Inferior parietal cortex (tissue), 1 donor: ENCODE measurements at regions not wholly inside any gene's neighbourhood (a gene's known extent, or its start where the extent isn't known, plus 50 kb on each side); places are given as distances from the start of the nearest gene placed in this dataset.

Experiments
- DNase-seq: peaks from one replicate; pipeline ENCODE4 v3.0.0-alpha.2; 2016; ENCODE audit errors: extremely low spot score

DNA sequence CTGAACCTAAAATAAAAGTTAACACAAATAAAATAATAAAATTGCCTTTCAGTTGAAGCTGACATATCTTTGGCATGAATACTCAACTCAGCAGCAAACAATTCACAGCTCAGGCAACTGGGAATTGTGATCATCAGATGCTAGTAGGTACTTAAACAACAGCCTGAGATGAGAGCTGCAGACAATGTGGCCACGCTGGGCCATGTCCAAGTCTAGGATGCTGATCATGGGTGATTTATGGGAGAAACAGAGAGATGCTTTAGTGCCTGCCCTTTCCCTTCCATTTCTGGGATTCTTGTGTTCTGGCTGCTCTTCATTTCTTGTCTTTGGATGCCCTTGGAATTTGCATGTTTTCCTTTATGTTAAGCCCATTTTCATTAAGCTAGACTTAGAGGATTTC lies 212.4 kb upstream of the CWC22 start:
- no peak for DNase-seq

DNA sequence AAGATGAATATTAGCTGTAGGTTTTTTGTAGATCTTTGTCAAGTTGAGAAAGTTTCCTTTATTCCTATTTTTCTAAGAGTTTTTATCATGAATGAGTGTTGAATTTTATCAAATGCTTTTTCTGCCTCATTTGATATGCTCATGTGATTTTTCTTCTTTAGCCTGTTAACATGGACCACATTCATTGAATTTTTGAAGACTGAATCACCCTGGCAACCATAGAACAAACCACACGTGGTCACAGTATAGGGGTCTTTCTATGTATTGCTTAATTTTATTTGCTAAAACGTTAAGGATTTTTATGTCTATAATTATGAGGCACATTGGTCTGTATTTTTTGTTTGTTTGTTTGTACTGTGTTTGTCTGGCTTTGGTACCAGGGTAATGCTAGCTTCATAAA lies 201.7 kb upstream of the CWC22 start:
- no peak for DNase-seq

DNA sequence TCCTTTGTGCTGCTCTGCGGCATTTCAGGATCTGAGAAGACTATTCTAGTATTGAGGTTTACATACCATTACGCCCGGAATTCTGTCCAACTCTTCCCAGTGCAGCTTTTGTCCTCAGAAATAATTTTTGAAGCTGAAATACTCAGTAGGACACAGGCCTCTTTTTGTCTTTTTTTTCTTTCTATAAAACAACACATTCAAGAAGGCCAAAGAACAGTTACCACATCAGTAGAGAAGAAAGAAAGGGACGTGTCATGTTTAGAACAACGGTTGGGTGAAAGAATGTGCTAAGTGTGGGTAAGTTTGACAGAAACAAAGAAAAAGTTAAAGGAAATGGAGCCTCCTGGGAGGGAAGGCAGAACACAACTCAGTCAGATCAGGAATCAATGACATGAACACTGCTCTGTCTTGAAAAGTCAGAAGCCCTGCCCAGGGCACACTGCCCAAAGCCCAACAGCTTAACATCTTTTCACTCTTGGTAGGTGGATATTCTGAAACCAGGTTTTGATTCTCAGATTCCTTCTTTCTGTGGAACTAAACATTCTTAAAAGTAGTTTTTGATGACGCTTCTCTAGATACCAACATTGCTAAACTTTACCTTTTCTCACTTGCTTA lies 198.6 kb upstream of the CWC22 start:
- no peak for DNase-seq

DNA sequence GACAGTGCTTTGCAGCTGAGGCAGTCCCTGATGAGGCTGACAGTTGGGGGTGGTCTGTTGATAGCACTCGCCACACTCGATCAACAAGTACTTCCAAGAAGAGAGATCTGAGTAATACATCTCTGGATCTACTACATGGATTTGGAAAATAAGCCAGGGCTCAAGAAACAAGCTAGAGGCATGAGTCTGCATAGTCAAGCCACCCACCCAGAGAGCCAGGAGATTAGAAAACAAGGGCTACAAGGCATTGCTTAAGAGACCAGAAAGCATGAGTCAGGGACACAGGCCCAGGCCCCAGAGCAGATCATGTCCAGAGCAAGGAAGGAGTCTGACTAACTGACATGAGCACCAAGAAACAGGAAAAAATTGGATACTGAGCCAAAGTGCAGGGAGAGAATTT lies 196.9 kb upstream of the CWC22 start:
- no peak for DNase-seq

DNA sequence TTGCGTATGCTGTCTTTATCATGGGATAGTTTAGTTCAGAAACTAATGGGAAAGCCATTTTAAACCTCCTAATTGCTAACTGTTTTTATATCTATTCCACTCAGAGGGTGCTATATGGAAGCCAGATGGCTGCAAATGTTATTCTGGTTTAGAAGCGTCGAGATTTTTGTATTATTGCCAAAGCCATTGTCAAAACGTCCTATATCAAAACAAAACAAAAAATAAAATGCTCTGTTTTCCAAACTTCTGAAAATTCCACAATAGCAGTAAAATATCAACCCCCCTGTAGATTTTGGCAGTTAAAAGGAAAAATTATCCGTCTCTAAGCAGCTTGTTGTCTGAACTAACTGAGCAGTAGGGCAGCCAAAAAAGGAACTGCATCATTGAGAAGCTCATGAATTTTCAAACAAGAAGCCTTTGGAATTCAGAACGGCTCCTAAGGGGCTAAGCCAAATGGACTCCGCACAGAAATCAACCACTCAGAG lies 195.4 kb upstream of the CWC22 start:
- peak; percentile 62 for DNase-seq

DNA sequence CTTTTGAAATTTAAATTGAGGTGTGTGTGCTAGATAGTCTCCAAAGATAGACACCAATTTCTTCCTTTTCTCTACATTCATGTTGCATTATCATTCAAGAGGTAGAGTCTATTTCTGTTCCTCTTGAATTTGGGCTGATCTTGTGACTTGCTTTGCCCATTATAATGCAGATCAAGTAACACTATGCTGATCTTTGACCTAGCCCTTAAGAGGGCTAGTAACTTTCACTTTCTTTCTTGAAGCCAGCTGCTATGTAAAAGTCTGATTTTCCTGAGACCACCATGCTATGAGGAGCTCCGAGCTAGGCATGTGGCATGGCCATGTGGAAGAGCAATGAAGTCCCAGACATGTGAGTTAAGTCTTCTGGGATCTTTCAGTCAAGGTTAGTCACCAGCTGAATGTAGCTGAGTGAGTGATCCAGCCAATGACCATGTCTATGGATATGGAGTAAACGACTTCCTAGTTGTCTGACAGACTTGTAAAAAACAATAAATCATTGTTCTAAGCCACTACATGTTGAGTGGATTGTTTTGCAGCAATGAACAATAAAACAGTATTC lies 189.4 kb upstream of the CWC22 start:
- no peak for DNase-seq

DNA sequence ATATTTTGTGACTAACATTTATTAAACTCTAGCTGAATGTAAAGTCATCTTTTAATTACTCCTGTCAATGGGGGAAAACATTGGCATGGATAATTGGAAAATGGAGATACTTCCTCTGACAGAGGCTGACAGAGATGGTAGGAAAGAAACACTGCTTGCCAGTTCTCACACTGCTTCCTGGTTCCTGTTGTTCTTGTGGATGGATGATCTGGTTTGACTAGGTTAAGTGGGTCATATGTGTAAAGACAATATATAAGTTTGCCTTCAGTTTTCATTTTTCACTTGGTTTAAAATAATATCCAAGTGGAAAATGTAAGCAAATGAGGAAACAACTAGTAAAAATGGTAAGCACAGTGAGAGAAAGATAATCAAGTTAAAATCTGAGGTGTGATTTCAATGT lies 188.8 kb upstream of the CWC22 start:
- DNase-seq: no peak

DNA sequence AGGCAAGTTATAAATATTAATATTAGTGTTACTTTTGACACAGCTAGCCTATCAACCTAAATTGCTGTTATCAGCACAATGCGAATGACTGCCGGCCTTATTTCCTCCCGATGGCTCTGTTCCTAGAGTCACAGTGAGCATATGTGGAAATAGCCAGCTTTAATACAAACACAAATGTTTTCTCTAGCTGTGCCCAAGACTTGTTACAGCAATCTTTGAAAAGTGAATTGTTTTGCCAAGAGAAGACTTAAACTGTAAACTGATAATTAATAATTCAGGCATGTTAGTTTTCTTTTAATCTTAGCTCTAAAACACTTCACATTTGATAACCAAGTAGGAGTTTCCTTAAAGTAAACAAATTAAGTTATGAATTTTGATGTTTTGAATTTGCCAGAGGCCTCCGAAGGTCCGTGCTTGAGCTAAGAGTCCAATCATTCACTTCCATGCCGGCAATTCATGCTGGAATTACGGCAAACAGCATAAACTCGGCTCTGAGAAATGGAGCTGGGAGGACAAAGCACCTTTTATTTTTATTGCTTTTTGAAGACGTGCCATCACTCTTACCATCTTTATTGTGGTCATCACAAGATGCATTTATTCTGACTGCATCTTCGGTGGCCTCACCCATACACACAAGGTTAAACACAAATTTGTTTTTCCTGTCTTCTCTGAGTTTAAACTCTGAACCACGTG lies 184.5 kb upstream of the CWC22 start:
- DNase-seq: no peak

DNA sequence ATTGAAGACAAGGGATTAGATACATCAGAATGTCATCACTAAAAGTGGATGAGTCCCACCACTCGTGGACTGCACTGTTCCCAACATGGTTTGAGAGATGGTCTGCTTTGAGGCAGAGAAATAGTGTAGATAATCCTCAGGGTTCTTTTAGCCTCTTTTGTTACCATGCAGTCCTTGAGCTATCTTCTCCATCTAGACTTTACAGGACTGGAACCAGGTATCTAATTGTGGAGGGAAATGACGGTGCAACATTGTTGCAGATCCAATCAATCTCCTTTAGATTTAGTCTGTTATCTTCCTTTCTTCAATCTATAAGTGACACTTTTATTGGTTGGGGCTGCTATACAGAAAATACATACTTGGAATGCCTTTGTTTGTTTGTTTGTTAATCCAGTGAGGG lies 183.8 kb upstream of the CWC22 start:
- no peak for DNase-seq

DNA sequence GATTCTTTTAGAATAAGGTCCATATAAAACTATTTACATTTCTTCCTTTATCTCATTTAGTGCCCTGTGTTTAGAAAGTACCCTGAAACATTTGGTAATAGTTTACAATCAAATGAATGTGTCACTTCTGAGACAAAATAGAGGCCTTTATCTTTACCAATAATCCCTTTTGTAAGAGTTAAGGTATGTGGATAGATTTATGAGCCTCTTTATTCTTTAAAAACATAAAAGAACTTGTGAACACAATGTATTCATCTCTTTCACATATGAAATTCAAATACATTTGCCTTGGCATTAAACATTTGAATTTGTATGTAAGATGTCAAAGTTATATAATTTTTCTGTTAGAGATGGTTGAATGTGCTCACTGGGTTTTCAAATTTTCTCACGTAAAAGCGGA lies 180.5 kb upstream of the CWC22 start:
- DNase-seq: no peak

DNA sequence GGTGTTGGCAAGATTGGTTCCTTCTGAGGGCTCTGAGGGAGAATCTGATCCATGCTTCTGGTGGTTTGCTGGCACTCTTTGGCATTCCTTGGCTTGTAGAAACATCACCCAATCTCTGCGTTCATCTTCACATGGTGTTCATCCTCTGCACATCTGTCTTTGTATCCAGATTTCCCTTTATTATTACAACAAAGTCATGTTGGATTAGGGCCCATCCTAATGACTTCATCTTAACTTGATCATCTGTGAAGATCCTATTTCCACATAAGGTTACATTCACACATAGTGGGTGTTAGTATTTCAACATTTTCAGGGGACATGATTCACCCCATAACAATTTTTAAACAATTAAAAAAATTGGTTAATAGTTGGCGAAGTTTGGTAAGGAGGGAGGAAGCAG lies 177.4 kb upstream of the CWC22 start:
- DNase-seq: no peak

DNA sequence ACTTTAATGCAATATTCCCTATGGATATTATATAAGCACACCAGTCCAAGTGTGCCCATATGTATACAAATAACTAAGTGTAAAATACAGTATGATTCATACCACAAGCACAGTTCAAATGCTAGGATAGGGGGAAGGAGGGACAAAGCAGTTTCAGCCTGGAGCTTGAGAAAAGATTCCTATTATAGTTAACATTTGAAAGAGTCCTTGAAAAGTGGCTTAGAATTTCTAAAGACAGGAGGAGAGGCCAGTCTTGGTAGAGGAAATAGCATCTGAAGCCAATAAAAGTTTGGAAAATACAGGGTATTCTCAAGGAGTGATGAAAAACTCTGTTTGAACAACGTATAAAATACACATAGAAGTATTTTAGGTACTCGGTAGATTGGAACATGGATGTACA lies 173.4 kb upstream of the CWC22 start:
- DNase-seq: no peak

DNA sequence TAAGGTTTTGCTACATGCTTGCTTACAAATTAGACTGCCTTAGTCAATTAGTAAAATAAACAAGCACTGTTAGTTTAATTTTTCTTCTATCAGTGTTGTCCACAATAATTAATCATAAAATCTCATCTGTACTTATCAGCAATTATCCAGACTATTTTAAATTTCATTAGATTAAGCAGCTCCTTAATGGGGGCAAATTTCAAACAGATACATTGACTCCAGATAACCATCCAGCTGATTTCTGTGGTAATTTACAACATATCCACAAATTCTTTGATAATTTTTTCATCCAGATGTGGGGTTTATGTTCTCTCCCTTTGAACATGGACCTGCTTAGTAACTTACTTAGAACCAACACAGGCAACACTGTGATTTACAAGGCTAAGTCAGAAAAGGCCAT lies 170.4 kb upstream of the CWC22 start:
- no peak for DNase-seq

DNA sequence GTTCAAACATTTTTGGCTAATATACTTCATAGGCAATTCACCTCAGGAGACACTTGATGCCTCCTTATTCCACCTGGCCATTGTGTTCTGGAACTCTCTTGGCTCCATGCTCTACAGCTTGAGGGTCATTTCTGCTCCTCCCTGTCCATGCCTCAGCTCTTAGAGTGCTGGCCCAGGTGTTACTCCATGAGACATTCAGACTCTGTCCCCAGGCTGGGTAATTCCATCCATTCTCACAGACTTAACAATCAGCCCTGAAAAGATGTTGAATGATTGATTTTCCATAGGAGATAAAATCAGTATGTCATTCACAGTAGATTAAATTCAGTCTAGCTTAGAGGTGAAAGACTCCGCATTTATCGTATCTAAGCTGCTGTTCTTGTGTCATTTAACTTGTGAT lies 168.6 kb upstream of the CWC22 start:
- DNase-seq: no peak

DNA sequence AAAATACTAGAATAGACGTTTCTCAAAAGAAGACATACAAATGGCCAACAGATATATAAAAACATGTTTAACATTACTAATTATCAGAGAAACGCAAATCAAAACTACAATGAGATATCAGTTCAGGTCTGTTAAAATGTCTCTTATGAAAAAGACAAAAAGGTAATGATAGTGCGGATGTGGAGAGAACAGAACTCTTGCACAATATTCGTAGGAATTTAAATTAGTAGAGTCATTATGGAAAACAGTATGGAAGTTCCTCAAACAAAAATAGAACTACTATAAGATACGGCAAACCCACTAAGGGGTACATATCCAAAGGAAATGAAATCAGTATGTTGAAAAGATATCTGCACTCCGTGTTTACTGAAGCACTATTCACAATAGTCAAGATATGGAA lies 167.5 kb upstream of the CWC22 start:
- no peak for DNase-seq

DNA sequence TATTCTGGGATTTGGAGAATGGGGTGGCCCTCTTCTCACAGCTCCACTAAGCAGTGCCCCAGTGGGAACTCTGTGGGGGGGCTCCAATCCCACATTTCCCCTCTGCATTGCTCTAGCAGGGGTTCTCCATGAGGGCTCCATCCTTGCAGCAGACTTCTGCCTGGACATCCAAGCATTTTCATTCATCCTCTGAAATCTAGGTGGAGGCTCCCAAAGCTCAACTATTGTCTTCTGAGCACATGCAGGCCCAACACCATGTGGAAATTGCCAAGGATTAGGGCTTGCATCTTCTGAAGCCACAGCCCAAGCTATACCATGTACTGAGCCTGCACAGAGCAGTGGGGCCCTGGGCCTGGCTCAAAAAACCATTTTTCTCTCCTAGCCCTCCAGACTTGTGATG lies 162.4 kb upstream of the CWC22 start:
- no peak for DNase-seq

DNA sequence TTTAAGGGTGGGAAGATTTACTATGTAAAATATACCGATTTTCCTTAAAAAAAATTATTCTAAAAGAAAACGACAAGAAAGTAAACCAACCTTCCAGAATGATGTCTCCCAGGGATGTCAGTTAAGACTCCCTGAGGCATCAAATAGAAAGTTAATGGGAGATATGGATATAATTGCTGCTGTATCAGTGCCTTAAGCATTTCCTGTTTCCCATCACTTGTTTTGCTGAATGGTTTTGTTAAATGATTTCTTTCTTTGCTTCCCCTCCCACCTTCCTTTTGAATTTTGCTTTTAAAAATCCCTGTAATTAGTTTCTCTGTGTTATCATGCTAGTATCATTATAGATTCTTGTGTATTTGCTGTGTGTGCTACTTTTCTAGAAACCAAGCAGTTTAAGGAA lies 154.3 kb upstream of the CWC22 start:
- no peak for DNase-seq

DNA sequence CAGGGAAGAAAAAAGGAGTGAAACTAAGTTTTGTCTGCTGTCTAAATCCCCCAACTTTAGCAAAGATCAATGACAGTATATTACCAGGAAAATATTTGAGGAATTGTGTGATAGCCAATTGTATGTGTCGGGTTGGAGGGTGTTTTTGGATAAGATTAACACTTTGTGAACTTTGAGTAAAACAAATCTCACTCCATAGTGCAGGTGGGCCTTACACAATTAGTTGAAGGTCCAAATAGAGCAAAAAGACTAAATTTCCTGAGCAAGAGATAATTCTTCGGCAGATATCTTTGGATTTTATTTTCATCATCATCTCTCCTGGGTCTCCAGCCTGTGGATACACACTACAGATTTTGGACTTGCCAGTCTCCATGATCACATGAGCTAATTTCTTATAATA lies 152.8 kb upstream of the CWC22 start:
- DNase-seq: no peak

DNA sequence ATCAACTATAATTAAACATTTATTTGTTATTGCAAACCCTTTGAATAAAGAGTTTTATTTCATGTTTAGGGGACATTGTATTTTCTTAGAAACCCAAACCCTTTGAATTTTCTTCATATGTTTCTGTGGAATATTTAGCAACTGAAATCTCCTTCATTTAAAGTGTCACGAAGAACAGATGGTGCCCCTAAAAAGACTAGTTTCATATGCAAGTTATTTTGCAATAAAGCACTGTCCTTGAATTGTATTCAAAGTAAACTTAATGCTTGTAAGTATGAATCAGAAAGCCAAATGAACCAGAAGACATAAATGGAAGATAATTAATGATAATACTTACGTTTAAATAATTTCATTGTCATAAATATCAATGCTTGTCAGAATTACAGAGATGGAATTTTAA lies 151.9 kb upstream of the CWC22 start:
- DNase-seq: peak; percentile 50

DNA sequence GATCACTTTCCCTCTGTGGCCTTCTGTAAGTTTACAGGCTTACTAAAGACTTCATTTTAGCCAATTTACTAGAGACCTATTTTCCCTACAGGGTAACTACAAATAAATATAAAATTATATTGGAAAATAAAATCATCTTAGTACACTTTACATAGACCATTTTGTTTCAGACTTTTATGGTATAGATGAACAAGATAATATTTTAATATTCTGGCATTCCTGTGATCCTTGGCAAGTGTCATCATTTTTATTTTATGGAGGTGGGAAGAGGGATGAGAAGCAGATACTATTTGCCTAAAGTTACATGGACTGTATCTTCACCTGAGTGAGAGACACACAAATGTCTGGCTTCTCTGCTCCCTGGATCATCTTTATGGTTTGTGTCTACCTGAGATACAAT lies 149.6 kb upstream of the CWC22 start:
- DNase-seq: no peak

DNA sequence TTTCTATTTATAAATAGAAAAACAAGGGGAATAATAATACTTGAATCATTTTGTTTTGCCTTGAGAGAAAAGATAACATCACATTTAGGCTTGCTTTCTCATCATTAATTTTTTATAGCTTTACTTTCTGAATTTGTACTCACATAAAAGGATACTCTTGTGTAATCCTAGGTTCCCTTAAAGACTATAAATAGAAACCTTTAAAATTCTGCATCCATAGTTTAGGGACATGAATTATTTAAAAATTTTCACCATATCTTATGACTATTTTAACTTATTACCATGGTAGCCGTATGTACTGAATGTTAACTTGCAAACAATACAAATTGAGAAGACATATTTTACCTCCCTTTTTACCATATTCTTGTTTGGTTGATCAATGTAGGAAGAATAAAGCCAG lies 143.5 kb upstream of the CWC22 start:
- no peak for DNase-seq

DNA sequence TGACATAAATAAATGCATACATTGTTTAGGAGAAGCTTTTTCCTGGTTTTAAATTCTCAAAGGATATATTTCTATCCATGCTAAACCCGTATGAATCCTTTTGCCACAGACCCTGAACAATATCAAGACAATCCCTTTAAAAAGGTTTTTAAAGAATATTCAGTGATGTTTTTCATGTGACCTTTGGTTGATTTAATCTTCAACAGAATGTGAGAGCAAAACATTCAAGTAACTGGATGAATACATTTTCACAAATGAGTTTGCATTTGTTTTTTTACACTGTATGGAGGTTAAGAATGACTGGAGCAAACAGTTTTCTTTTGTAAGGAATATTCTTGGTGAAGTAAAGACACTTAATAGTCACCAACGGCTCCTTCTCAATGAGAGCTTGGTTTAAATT lies 139.4 kb upstream of the CWC22 start:
- no peak for DNase-seq

DNA sequence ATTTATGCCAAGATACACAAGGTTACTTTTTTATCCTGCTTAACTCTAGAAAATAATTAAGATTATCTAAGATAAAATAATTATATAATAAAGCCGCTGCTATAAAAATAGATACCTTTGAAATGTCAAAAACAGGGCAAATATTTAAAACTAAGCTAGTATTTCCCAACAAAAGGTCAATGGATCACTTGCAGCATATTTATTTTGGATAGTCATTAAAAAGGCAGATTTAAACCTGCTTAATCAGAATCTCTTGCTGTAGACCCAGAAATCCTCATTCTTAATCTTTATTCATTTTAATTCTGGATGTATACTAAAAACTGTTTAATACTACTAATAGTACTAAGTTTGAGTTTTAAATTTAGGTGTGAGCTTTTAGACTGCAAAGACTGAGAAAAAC lies 139.0 kb upstream of the CWC22 start:
- DNase-seq: no peak

DNA sequence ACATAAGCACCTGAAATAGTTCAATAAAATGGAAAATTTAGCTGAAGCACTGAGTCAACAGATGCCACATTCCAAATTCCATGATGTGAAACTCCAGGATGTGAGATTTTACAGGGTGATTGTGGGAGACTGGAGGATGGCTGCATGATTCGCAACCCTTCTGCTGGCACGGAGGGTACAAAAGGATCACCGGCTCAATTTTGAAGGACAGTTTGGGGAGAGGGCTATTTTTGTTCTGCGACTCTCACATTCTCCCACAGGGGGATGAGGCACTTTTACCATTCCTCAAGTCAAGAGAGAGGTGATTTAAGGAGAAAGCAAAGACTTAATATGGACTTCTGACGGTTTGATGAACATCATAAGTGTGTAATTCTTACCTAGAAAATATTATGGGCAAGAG lies 138.1 kb upstream of the CWC22 start:
- no peak for DNase-seq
